ENCODE measurements at regions not wholly inside any gene's neighbourhood (a gene's known extent, or its start where the extent isn't known, plus 50 kb on each side); places are given as distances from the start of the nearest gene placed in this dataset.

- ChIA-PET CTCF (no interaction called here), POLR2A (ENCODE audit: unreplicated experiment) (no interaction called here)
- intact Hi-C loops (cut with micrococcal nuclease), result no loop called here
These were observed 974.1 kb downstream of the TMTC2 start for GRCh38 chr12:83660727-83661358.

More at GRCh38 chr12:83660727-83661358, 974.1 kb downstream of the TMTC2 start:
- H3K9ac ChIP-seq (ENCODE audit: low read depth, low read length), result no peak overlapping the region
- no peaks in the 10 kb centered on the region for H3K4me1 ChIP-seq (ENCODE audit: control insufficient read depth, insufficient read depth, low read length)
- no peak overlapping the region for H2AFZ ChIP-seq (replicated peaks; ENCODE audit: low read length, poor library complexity)
- no peaks in the 10 kb centered on the region for H3K9me1 ChIP-seq (ENCODE audit: insufficient read depth, low read length)
- dilution Hi-C loops (cut with HindIII; ENCODE audit: low sequenced_read_pairs, unreplicated experiment) (no loop called here), in situ Hi-C loops (cut with MboI; ENCODE audit: low sequenced_read_pairs) (no loop called here)
- H3K36me3 ChIP-seq (ENCODE audit: control insufficient read depth, insufficient read depth, low read length), result no peaks in the 10 kb centered on the region
- peaks cover 3% of the 10 kb centered on the region; the same call in 1 of the 2 replicates for H3K9me3 ChIP-seq (ENCODE audit: control insufficient read depth, insufficient read depth, low read length)
- WGBS, 2 experiments (ENCODE audit: extremely low coverage in 2 of 2, insufficient read length in 1 of 2), result no CpG with 5 or more reads among the region's 3 CpGs
- H2BK20ac ChIP-seq (ENCODE audit: low read depth, low read length), result no peak overlapping the region
- no peak overlapping the region for H2BK120ac ChIP-seq (ENCODE audit: low read depth, low read length)
- H4K20me1 ChIP-seq (ENCODE audit: insufficient read depth, low read length), result no peaks in the 10 kb centered on the region
- no peak overlapping the region for H3K56ac ChIP-seq (ENCODE audit: extremely low read depth, insufficient read depth, low read length)
- no peak overlapping the region for H3K14ac ChIP-seq (replicated peaks; ENCODE audit: low read depth, low read length)
- no peak overlapping the region for H2AK5ac ChIP-seq (ENCODE audit: low read depth, low read length)
- TF ChIP-seq RAD21 (IDR thresholded peaks at IDR 0.05; ENCODE audit: low read length) (no peak), MXI1 (IDR thresholded peaks at IDR 0.05; ENCODE audit: borderline replicate concordance, low read depth, low read length) (no peak), SMC3 (IDR thresholded peaks at IDR 0.05; ENCODE audit: low read depth, low read length) (no peak), BHLHE40 (IDR thresholded peaks at IDR 0.05; ENCODE audit: low read depth, low read length) (no peak), CTCF (conservative IDR thresholded peaks at IDR 0.05; ENCODE audit: low read depth, low read length) (no peak), CEBPB (IDR thresholded peaks at IDR 0.05; ENCODE audit: low read depth, low read length) (no peak)
- H3K79me1 ChIP-seq (ENCODE audit: low read depth in 1 of 2, low read length in 2 of 2), result no peaks in the 10 kb centered on the region
- ATAC-seq (ENCODE audit: low read depth), result no peak
- no peak overlapping the region for H4K91ac ChIP-seq (ENCODE audit: insufficient read depth, low read depth, low read length)
- no peak overlapping the region for H3K27ac ChIP-seq (ENCODE audit: insufficient read depth, low read length)
- no peak for DNase-seq
- H2BK5ac ChIP-seq (ENCODE audit: low read depth, low read length, poor library complexity, severe bottlenecking), result no peak overlapping the region
- no peak overlapping the region for H3K18ac ChIP-seq (ENCODE audit: low read depth, low read length)
- H4K8ac ChIP-seq (ENCODE audit: low read depth in 2 of 2, low read length in 2 of 2), result no peak overlapping the region
- no peak overlapping the region for H2AK9ac ChIP-seq (replicated peaks; ENCODE audit: low read depth, low read length, poor library complexity)
- no peak overlapping the region for H2BK15ac ChIP-seq (ENCODE audit: low read depth, low read length)
- no peak overlapping the region for H3K4me2 ChIP-seq (ENCODE audit: low read depth, low read length)
- BruUV-seq (replicated peaks), result no TSS peak
- H3K23ac ChIP-seq (ENCODE audit: low read depth, low read length), result no peak overlapping the region
- H3K4me3 ChIP-seq (ENCODE audit: insufficient read depth, low read depth, low read length), result no peak overlapping the region
- no peak overlapping the region for H4K5ac ChIP-seq (ENCODE audit: low read depth, low read length)
- no peaks in the 10 kb centered on the region for H3K27me3 ChIP-seq (ENCODE audit: control insufficient read depth, insufficient read depth, low read length)
- H3K4ac ChIP-seq (ENCODE audit: low read depth, low read length), result no peak overlapping the region

Measured in IMR-90 (cell line).